ENCODE measurements at regions not wholly inside any gene's neighbourhood (a gene's known extent, or its start where the extent isn't known, plus 50 kb on each side); places are given as distances from the start of the nearest gene placed in this dataset.

- TF ChIP-seq CTCF (IDR thresholded peaks at IDR 0.05) (no peak), ZFX (IDR thresholded peaks at IDR 0.05; ENCODE audit: borderline replicate concordance) (no peak)
Measured at GRCh38 chr2:3966470-3966869, 263.1 kb downstream of the DCDC2C start.
